ENCODE measurements at regions not wholly inside any gene's neighbourhood (a gene's known extent, or its start where the extent isn't known, plus 50 kb on each side); places are given as distances from the start of the nearest gene placed in this dataset.
"Not testable (repeated sequence)": the region's sequence is repeated elsewhere in the genome, so short reads cannot be mapped to it uniquely, and the experiment has no call there.

DNA sequence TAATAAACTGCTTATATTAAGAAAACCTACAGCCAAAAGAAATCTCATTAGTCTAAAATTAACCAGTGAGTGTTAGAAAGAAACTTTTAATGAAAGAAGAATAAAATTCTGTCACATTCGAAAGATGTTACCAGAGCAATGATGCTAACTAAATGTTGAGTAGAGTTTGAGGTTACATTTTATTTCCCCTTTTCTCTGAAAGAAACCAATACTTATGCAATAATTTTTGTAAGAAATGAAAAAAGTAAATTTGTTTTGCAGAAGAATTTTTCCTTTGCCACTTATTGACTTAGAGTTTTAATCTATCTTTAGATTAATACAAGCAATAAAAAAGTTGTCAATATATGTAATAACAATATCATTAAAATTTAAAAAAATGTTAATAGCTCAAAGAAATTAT lies 574.0 kb upstream of the GALNTL6 start:
- TF ChIP-seq, protein P1, sequence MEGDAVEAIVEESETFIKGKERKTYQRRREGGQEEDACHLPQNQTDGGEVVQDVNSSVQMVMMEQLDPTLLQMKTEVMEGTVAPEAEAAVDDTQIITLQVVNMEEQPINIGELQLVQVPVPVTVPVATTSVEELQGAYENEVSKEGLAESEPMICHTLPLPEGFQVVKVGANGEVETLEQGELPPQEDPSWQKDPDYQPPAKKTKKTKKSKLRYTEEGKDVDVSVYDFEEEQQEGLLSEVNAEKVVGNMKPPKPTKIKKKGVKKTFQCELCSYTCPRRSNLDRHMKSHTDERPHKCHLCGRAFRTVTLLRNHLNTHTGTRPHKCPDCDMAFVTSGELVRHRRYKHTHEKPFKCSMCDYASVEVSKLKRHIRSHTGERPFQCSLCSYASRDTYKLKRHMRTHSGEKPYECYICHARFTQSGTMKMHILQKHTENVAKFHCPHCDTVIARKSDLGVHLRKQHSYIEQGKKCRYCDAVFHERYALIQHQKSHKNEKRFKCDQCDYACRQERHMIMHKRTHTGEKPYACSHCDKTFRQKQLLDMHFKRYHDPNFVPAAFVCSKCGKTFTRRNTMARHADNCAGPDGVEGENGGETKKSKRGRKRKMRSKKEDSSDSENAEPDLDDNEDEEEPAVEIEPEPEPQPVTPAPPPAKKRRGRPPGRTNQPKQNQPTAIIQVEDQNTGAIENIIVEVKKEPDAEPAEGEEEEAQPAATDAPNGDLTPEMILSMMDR (IDR thresholded peaks at IDR 0.05; ENCODE audit: control extremely low read depth, extremely low read depth, low read depth, missing control alignments): no peak
- CTCF ChIA-PET: no interaction called here
- POLR2A ChIA-PET: no interaction called here
- no peak for DNase-seq (ENCODE audit: extremely low spot score)

DNA sequence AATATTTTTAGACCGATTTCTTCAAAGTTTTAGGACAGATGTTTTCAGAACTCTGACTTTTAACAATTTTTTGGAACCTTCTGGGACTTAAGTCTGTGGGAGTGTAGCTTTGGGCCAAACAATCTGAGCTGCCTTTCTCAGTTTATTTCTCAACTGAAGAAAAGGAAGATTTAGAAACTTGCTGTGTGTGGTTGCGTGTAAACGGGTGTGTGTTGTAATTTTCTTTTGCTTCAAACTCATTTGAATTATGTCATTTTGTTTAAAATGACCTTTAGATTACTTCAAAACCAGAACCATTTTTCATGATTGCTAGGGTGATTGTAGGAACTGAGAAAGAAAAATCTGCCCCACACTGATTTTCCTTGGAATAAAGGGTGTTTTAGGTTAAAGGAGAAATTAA lies 577.7 kb upstream of the GALNTL6 start:
- ChIA-PET POLR2A (no interaction called here), CTCF (interaction anchor here (1.6 kb wide), 1 partner anchor 45 kb away, joined by 3 read pairs; no protein-coding TSS in a partner anchor)
- TF ChIP-seq, protein P1 (IDR thresholded peaks at IDR 0.05; ENCODE audit: control extremely low read depth, extremely low read depth, low read depth, missing control alignments): no peak
- no peak for DNase-seq (ENCODE audit: extremely low spot score)

DNA sequence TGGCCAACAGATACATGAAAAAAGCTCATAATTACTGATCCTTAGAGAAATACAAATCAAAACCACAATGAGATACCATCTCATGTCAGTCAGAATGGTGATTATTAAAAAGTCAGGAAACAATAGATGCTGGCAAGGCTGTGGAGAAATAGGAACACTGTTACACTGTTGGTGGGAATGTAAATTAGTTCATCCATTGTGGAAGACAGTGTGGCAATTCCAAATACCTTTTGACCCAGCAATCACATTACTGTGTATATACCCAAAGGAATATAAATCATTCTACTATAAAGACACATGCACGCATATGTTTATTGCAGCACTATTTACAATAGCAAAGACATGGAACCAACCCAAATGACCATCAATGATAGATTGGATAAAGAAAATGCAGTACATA lies 583.9 kb upstream of the GALNTL6 start:
- DNase-seq (ENCODE audit: extremely low spot score); CTCF ChIA-PET; POLR2A ChIA-PET: not testable (repeated sequence)

DNA sequence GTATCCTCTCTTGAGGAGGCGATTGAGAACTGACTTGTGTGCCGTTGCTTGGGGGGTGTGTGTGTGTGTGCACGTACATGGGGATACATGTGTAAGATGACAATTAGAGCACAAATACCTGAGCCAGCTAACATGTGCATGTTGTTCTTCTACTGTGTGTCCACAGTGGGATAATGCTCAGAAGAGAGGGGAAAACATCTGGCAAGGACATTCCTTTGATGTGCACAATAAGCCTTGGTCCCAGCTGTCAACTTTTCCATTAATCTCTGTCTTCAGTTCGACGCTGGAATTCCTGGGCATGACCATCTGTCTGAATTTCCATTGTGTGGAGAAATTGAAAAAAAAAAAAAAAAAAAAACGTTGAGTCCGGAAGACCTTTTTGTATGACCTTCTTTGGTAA lies 592.0 kb upstream of the GALNTL6 start:
- no peak for DNase-seq (ENCODE audit: extremely low spot score)
- CTCF ChIA-PET: no interaction called here
- TF ChIP-seq, protein P1 (IDR thresholded peaks at IDR 0.05; ENCODE audit: control extremely low read depth, extremely low read depth, low read depth, missing control alignments): no peak
- POLR2A ChIA-PET: no interaction called here

DNA sequence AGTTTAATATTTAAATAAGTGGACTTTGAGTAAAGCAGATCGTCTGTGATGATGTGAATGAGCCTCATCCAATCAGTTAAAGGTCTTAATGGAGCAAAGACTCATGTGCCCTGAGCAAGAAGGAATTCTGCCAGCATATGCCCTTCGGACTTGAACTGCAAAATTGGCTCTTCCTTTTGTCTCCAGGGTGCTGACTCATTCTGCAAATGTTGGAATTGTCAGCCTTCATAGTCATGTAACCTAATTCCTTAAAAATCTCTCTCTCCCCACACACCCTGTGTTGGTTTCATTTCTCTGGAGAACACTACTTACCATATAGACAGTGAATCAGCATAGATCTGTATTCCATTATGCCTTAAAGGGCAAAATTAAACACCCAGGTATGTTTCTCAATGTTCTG lies 609.8 kb upstream of the GALNTL6 start:
- TF ChIP-seq, protein P1 (IDR thresholded peaks at IDR 0.05; ENCODE audit: control extremely low read depth, extremely low read depth, low read depth, missing control alignments): no peak
- no peak for DNase-seq (ENCODE audit: extremely low spot score)
- ChIA-PET POLR2A (no interaction called here), CTCF (no interaction called here)

DNA sequence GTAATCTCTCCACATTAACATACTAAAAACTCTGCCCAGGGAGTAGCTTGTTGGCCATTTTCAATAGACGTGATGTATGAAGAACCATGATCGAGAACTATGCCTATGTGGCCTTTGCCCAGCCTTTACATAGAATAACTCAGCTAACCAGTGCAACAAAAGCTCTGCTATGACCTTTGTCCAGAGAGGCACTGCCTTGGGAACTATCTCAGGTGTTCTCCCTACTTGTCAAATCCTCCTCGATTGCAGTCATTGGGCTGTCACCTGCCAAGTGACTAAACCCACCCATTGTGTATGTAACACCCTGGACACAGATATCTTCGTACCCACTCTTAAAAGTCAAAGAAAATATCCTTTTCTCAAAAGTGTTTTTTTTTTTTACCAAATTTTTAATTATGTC lies 610.3 kb upstream of the GALNTL6 start:
- no peak for DNase-seq (ENCODE audit: extremely low spot score)
- ChIA-PET POLR2A (interaction anchor here (0.6 kb wide), 1 partner anchor 979 kb away, joined by 4 read pairs; no protein-coding TSS in a partner anchor), CTCF (no interaction called here)
- TF ChIP-seq, protein P1 (IDR thresholded peaks at IDR 0.05; ENCODE audit: control extremely low read depth, extremely low read depth, low read depth, missing control alignments): no peak

DNA sequence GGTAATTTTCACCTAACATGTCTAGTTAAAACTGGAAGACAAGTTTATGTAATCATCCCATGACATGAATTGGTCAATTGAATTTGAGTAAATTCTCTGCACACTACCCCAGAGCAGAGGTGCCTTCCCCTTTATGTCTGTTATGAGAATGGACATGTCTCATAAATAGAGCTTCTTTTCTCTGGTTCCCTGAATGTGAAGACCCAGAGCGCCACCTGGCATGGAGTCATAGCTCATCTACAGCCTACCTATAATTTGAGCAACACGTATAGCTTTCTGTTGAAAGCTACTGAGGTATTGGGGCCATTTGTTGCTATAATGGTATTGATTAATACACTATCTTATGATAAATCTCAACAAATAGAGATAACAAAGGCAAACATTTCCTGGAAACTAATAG lies 626.5 kb upstream of the GALNTL6 start:
- TF ChIP-seq, protein P1 (IDR thresholded peaks at IDR 0.05; ENCODE audit: control extremely low read depth, extremely low read depth, low read depth, missing control alignments): no peak
- CTCF ChIA-PET: no interaction called here
- no peak for DNase-seq (ENCODE audit: extremely low spot score)
- POLR2A ChIA-PET: no interaction called here

Measured in GM10248 (cell line).